Gastrocnemius medialis (tissue), 4 donors: ENCODE measurements at regions not wholly inside any gene's neighbourhood (a gene's known extent, or its start where the extent isn't known, plus 50 kb on each side); places are given as distances from the start of the nearest gene placed in this dataset.

Experiments used
- CTCF ChIP-seq, 5 experiments: fragments of 450-650 bp in 3 of 5; fragments of 200-600 bp in 2 of 5; sonication (generic) in 2 of 5; IDR thresholded peaks in 4 of 5; conservative IDR thresholded peaks in 1 of 5; 1 replicate in 4 of 5; 2 replicates in 1 of 5; pipeline ENCODE4 v1.5.1; 2016 to 2019; ENCODE audit warnings: antibody characterized with exemption in 5 of 5, mild to moderate bottlenecking in 3 of 5, moderate library complexity in 3 of 5
- POLR2A ChIP-seq, 2 donors: fragments of 450-650 bp; IDR thresholded peaks; one replicate each; pipeline ENCODE4 v1.6.1; 2017; ENCODE audit warnings: antibody characterized with exemption in 2 of 2, mild to moderate bottlenecking in 2 of 2, moderate library complexity in 2 of 2

GRCh38 chr13:47869776-47870175 is 131.3 kb downstream of the SUCLA2 start:
- TF ChIP-seq POLR2A (IDR thresholded peaks at IDR 0.05) (no peak), CTCF (IDR thresholded peaks at IDR 0.05 in 4 of 5, conservative IDR thresholded peaks at IDR 0.05 in 1 of 5) (no peak)
